Fibroblast of skin of back (primary cell): ENCODE measurements at regions not wholly inside any gene's neighbourhood (a gene's known extent, or its start where the extent isn't known, plus 50 kb on each side); places are given as distances from the start of the nearest gene placed in this dataset.
A peak's percentile ranks its signal among the peaks of the same experiment; 100 is the strongest.

ENCODE experiments used
- DNase-seq: peaks from one replicate; pipeline ENCODE4 v3.0.0-alpha.2; 2013

GRCh38 chr2:191611614-191612013 is 66.3 kb upstream of the NABP1 start:
- no peak for DNase-seq

- DNase-seq, result peak; percentile 96
Measured at GRCh38 chr2:191612496-191612895, 65.4 kb upstream of the NABP1 start.

GRCh38 chr2:191614759-191615158 is 63.2 kb upstream of the NABP1 start:
- no peak for DNase-seq

- DNase-seq, result no peak
Measured at GRCh38 chr2:191615596-191615995, 62.3 kb upstream of the NABP1 start.

- DNase-seq, result no peak
Measured at GRCh38 chr2:191617575-191617974, 60.4 kb upstream of the NABP1 start.

- DNase-seq, result no peak
Measured at GRCh38 chr2:191618046-191618780, 59.7 kb upstream of the NABP1 start.

- DNase-seq, result peak; percentile 31
Measured at GRCh38 chr2:191618786-191619185, 59.1 kb upstream of the NABP1 start.

- DNase-seq, result peak; percentile 49
Measured at GRCh38 chr2:191620144-191620543, 57.8 kb upstream of the NABP1 start.

- no peak for DNase-seq
Measured at GRCh38 chr2:191622374-191623320, 55.3 kb upstream of the NABP1 start.

GRCh38 chr2:191625016-191625415 is 52.9 kb upstream of the NABP1 start:
- DNase-seq, result peak; percentile 65

GRCh38 chr2:191625446-191625845 is 52.5 kb upstream of the NABP1 start:
- no peak for DNase-seq

GRCh38 chr2:191626497-191627151 is 51.3 kb upstream of the NABP1 start:
- peak; percentile 61 for DNase-seq

GRCh38 chr2:191627518-191627917 is 50.4 kb upstream of the NABP1 start:
- no peak for DNase-seq
